H9 (cell line): ENCODE measurements at regions not wholly inside any gene's neighbourhood (a gene's known extent, or its start where the extent isn't known, plus 50 kb on each side); places are given as distances from the start of the nearest gene placed in this dataset.

Experiments used
- DNase-seq: peaks from one replicate; pipeline ENCODE4 v3.0.0-alpha.2; 2017
- H2AFZ ChIP-seq: one replicate; pipeline ENCODE4 v1.6.1; 2013; ENCODE audit warnings: mild to moderate bottlenecking, low read length, control low read depth, moderate library complexity
- H2AK5ac ChIP-seq: 2 replicates; pipeline ENCODE4 v1.6.1; 2013; ENCODE audit warnings: low read length, control low read depth, mixed read lengths; ENCODE audit not compliant: insufficient read length
- H2BK120ac ChIP-seq: one replicate; pipeline ENCODE4 v1.6.1; 2013; ENCODE audit warnings: low read depth, mild to moderate bottlenecking, low read length, control low read depth, inconsistent platforms; ENCODE audit not compliant: poor library complexity, severe bottlenecking
- H2BK12ac ChIP-seq: 2 replicates; pipeline ENCODE4 v1.6.1; 2013; ENCODE audit warnings: low read length, control low read depth, mixed read lengths, low read depth; ENCODE audit not compliant: insufficient read length
- H2BK15ac ChIP-seq: 2 replicates; pipeline ENCODE4 v1.6.1; 2013; ENCODE audit warnings: low read depth, low read length, control low read depth
- H2BK20ac ChIP-seq: one replicate; pipeline ENCODE4 v1.6.1; 2013; ENCODE audit warnings: low read depth, mild to moderate bottlenecking, low read length, control low read depth, inconsistent platforms; ENCODE audit not compliant: poor library complexity, severe bottlenecking
- H2BK5ac ChIP-seq: 2 replicates; pipeline ENCODE4 v1.6.1; 2013; ENCODE audit warnings: low read length, control low read depth, mixed read lengths; ENCODE audit not compliant: insufficient read length
- H3K14ac ChIP-seq: 2 replicates; pipeline ENCODE4 v1.6.1; 2013; ENCODE audit warnings: low read length, control low read depth; ENCODE audit not compliant: insufficient read depth
- H3K18ac ChIP-seq: 2 replicates; pipeline ENCODE4 v1.6.1; 2013; ENCODE audit warnings: low read depth, mild to moderate bottlenecking, mixed read lengths, low read length, control low read depth; ENCODE audit not compliant: insufficient read length
- H3K23ac ChIP-seq: 2 replicates; pipeline ENCODE4 v1.6.1; 2013; ENCODE audit warnings: low read length, control low read depth, mixed read lengths, low read depth; ENCODE audit not compliant: insufficient read length
- H3K23me2 ChIP-seq: 2 replicates; pipeline ENCODE4 v1.6.1; 2013; ENCODE audit warnings: low read depth, mild to moderate bottlenecking, mixed read lengths, low read length, control low read depth; ENCODE audit not compliant: insufficient read length, poor library complexity, severe bottlenecking
- H3K27ac ChIP-seq: 2 replicates; pipeline ENCODE4 v1.5.1; 2013; ENCODE audit warnings: low read length, control low read depth, mixed read lengths, low read depth; ENCODE audit not compliant: insufficient read length
- H3K27me3 ChIP-seq: 2 replicates; pipeline ENCODE4 v1.6.1; 2013; ENCODE audit warnings: low read length, control low read depth, inconsistent platforms; ENCODE audit not compliant: insufficient read depth
- H3K4ac ChIP-seq: 2 replicates; pipeline ENCODE4 v1.6.1; 2013; ENCODE audit warnings: low read depth, mild to moderate bottlenecking, control low read depth, inconsistent platforms, low read length, moderate library complexity
- H3K4me1 ChIP-seq: 2 replicates; pipeline ENCODE4 v1.6.1; 2013; ENCODE audit warnings: low read length, control low read depth, inconsistent platforms; ENCODE audit not compliant: insufficient read depth
- H3K4me2 ChIP-seq: 2 replicates; pipeline ENCODE4 v1.6.1; 2013; ENCODE audit warnings: low read length, control low read depth, mixed read lengths; ENCODE audit not compliant: insufficient read length, insufficient read depth
- H3K56ac ChIP-seq: 2 replicates; pipeline ENCODE4 v1.6.1; 2013; ENCODE audit warnings: low read depth, mild to moderate bottlenecking, mixed read lengths, low read length, control low read depth; ENCODE audit not compliant: insufficient read length
- H3K79me1 ChIP-seq: 2 replicates; pipeline ENCODE4 v1.6.1; 2013; ENCODE audit warnings: low read depth, mild to moderate bottlenecking, moderate library complexity, low read length, control low read depth, inconsistent platforms; ENCODE audit not compliant: insufficient read depth, poor library complexity, severe bottlenecking
- H3K79me2 ChIP-seq: 2 replicates; pipeline ENCODE4 v1.6.1; 2013; ENCODE audit warnings: low read length, control low read depth, inconsistent platforms; ENCODE audit not compliant: insufficient read depth
- H3K9ac ChIP-seq: 2 replicates; pipeline ENCODE4 v1.6.1; 2013; ENCODE audit warnings: low read length, control low read depth, mixed read lengths; ENCODE audit not compliant: insufficient read length; ENCODE audit errors: extremely low read depth
- H3K9me3 ChIP-seq: one replicate; pipeline ENCODE4 v1.6.1; 2013; ENCODE audit warnings: low read depth, low read length, inconsistent platforms; ENCODE audit not compliant: control insufficient read depth
- H3T11ph ChIP-seq: one replicate; pipeline ENCODE4 v1.6.1; 2013; ENCODE audit warnings: mild to moderate bottlenecking, low read length, control low read depth, inconsistent platforms
- H4K20me1 ChIP-seq: one replicate; pipeline ENCODE4 v1.6.1; 2013; ENCODE audit not compliant: control insufficient read depth, insufficient read length, insufficient read depth
- H4K5ac ChIP-seq: 2 replicates; pipeline ENCODE4 v1.6.1; 2013; ENCODE audit warnings: low read depth, mild to moderate bottlenecking, mixed read lengths, low read length, control low read depth; ENCODE audit not compliant: insufficient read length
- H4K8ac ChIP-seq: replicated peaks from 2 replicates; pipeline ENCODE4 v1.6.1; 2013; ENCODE audit warnings: low read length, control low read depth, mixed read lengths, low read depth; ENCODE audit not compliant: insufficient read length
- H4K91ac ChIP-seq: 2 replicates; pipeline ENCODE4 v1.6.1; 2013; ENCODE audit warnings: low read depth, mild to moderate bottlenecking, moderate library complexity, mixed read lengths, low read length, control low read depth; ENCODE audit not compliant: insufficient read length
- H3K27ac Mint-ChIP-seq, 3 experiments: 2 replicates in 2 of 3; 3 replicates in 1 of 3; pipeline ENCODE4 v1.8.0; 2020 to 2021; ENCODE audit warnings: mixed read lengths in 3 of 3, mild to moderate bottlenecking in 1 of 3, moderate library complexity in 1 of 3
- H3K27me3 Mint-ChIP-seq: 2 replicates; pipeline ENCODE4 v1.8.0; 2021; ENCODE audit warnings: low read depth, mild to moderate bottlenecking, moderate library complexity, mixed read lengths
- H3K36me3 Mint-ChIP-seq, 3 experiments: 2 replicates in 2 of 3; 3 replicates in 1 of 3; pipeline ENCODE4 v1.8.0; 2020 to 2021; ENCODE audit warnings: low read depth in 3 of 3, mixed read lengths in 3 of 3; ENCODE audit not compliant: insufficient read depth in 1 of 3
- H3K4me1 Mint-ChIP-seq, 2 experiments: 2 replicates each; pipeline ENCODE4 v1.8.0; 2020; ENCODE audit warnings: mixed read lengths in 2 of 2
- H3K4me3 Mint-ChIP-seq, 2 experiments: 2 replicates in 1 of 2; 3 replicates in 1 of 2; pipeline ENCODE4 v1.8.0; 2020 to 2021; ENCODE audit warnings: mild to moderate bottlenecking in 2 of 2, mixed read lengths in 2 of 2, moderate library complexity in 1 of 2
- H3K9me3 Mint-ChIP-seq, 2 experiments: 2 replicates in 1 of 2; 3 replicates in 1 of 2; pipeline ENCODE4 v1.8.0; 2020; ENCODE audit warnings: mild to moderate bottlenecking in 2 of 2, mixed read lengths in 2 of 2, moderate library complexity in 1 of 2
- CTCF ChIP-seq: fragments of 200-600 bp; sonication (generic); conservative IDR thresholded peaks from 3 replicates; pipeline ENCODE4 v1.8.0; 2021; ENCODE audit warnings: antibody characterized with exemption, mild to moderate bottlenecking
- WGBS: extraction: QIAGEN DNeasy Blood & Tissue Kit; methylation state at CpG from one replicate; pipeline ENCODE4 v1.1.7; 2013; ENCODE audit warnings: missing lambda C conversion rate, low lambda C conversion rate, mixed read lengths; ENCODE audit not compliant: insufficient read length; ENCODE audit errors: extremely low coverage; 5-methylcytosine and 5-hydroxymethylcytosine counted together

GRCh38 chr2:238988752-238989151, 140.9 kb downstream of the TWIST2 start:
- H3K4me3 Mint-ChIP-seq = no peak overlapping the region
- no peak overlapping the region for H4K91ac ChIP-seq
- no CpG with 5 or more reads among the region's 5 CpGs for WGBS

More at GRCh38 chr2:238988752-238989151, 140.9 kb downstream of the TWIST2 start:
- no peak overlapping the region for H3K4ac ChIP-seq
- no peak for TF ChIP-seq CTCF
- no peak overlapping the region for H4K8ac ChIP-seq
- no peak overlapping the region for H2BK15ac ChIP-seq
- no peak overlapping the region for H3K23ac ChIP-seq
- H3K14ac ChIP-seq = no peak overlapping the region
- H3K4me2 ChIP-seq = no peak overlapping the region
- H3K23me2 ChIP-seq = no peaks in the 10 kb centered on the region
- H2BK5ac ChIP-seq = no peak overlapping the region
- H3K56ac ChIP-seq = no peak overlapping the region
- no peak overlapping the region for H3K27ac ChIP-seq
- no peak overlapping the region for H4K5ac ChIP-seq
- no peak overlapping the region for H3K9ac ChIP-seq
- no peak overlapping the region for H2AK5ac ChIP-seq
- H3K36me3 Mint-ChIP-seq = peaks cover 0 to 7% (median 3%) of the 10 kb centered on the region in 3 experiments; a peak in 4 of 7 replicates
- H3K9me3 Mint-ChIP-seq = peaks cover 6 to 7% of the 10 kb centered on the region in 2 experiments; a peak in 4 of 5 replicates
- H3K27ac Mint-ChIP-seq = no peak overlapping the region; a peak in 1 of 7 replicates
- H3K4me1 Mint-ChIP-seq = peaks cover 5 to 8% of the 10 kb centered on the region in 2 experiments
- no peak overlapping the region for H2BK120ac ChIP-seq
- no peak overlapping the region for H3K18ac ChIP-seq
- peak; percentile 15 for DNase-seq
- H2BK20ac ChIP-seq = no peak overlapping the region
- H2BK12ac ChIP-seq = no peak overlapping the region
- H3K27me3 ChIP-seq = no peaks in the 10 kb centered on the region
- peaks cover 1% of the 10 kb centered on the region for H3K9me3 ChIP-seq
- H3T11ph ChIP-seq = no peak overlapping the region
- no peaks in the 10 kb centered on the region for H3K79me1 ChIP-seq
- H3K4me1 ChIP-seq = no peaks in the 10 kb centered on the region
- H3K79me2 ChIP-seq = no peaks in the 10 kb centered on the region
- H2AFZ ChIP-seq = no peak overlapping the region
- no peaks in the 10 kb centered on the region for H4K20me1 ChIP-seq
- H3K27me3 Mint-ChIP-seq = peaks cover 7% of the 10 kb centered on the region
